OCI-LY7 (cell line): ENCODE measurements at regions not wholly inside any gene's neighbourhood (a gene's known extent, or its start where the extent isn't known, plus 50 kb on each side); places are given as distances from the start of the nearest gene placed in this dataset.
A peak's percentile ranks its signal among the peaks of the same experiment; 100 is the strongest.

Source experiments
- BruUV-seq: library from RNA; stranded (reverse); fragments of 400-500 nt; replicated peaks from 2 replicates; lab custom pipeline; 2021; lab: Mats Ljungman, UMichigan
- CTCF ChIA-PET: fragments of 300-600 bp; sonication (Branson Sonifier 250); formaldehyde crosslinking; loops from one replicate; lab custom pipeline; 2022; ENCODE audit warnings: antibody characterized with exemption; ENCODE audit not compliant: unreplicated experiment; lab: Charles Lee
- POLR2A ChIA-PET: fragments of 300-600 bp; sonication (Branson Sonifier 250); formaldehyde crosslinking; loops from one replicate; lab custom pipeline; 2022; ENCODE audit warnings: antibody characterized with exemption; lab: Charles Lee
- DNase-seq: peaks from one replicate; pipeline ENCODE4 v3.0.0-alpha.2; 2015; ENCODE audit warnings: low spot score
- H2AFZ ChIP-seq: fragments of 200-600 bp; sonication (generic), shearing (Covaris generic); 2 replicates; pipeline ENCODE4 v1.6.1; 2014; ENCODE audit warnings: mild to moderate bottlenecking, antibody characterized with exemption, low read length, moderate library complexity
- H3K27ac ChIP-seq: fragments of 200-600 bp; sonication (generic); 2 replicates; pipeline ENCODE4 v1.5.1; 2014; ENCODE audit warnings: mixed run types, low read depth, mild to moderate bottlenecking, moderate library complexity, low read length, inconsistent platforms; ENCODE audit not compliant: poor library complexity, severe bottlenecking
- H3K36me3 ChIP-seq: fragments of 200-600 bp; sonication (generic); 2 replicates; pipeline ENCODE4 v1.6.1; 2014; ENCODE audit warnings: mild to moderate bottlenecking, antibody characterized with exemption, low read length, moderate library complexity, mixed read lengths; ENCODE audit not compliant: insufficient read depth
- H3K4me1 ChIP-seq: fragments of 200-600 bp; sonication (generic); 2 replicates; pipeline ENCODE4 v1.5.1; 2014; ENCODE audit warnings: mild to moderate bottlenecking, low read length; ENCODE audit not compliant: insufficient read depth, poor library complexity, severe bottlenecking
- H3K4me2 ChIP-seq: fragments of 200-600 bp; sonication (generic); 2 replicates; pipeline ENCODE4 v1.6.1; 2014; ENCODE audit warnings: mild to moderate bottlenecking, low read length
- H3K4me3 ChIP-seq: fragments of 200-600 bp; sonication (generic); 2 replicates; pipeline ENCODE4 v1.5.1; 2014; ENCODE audit warnings: mild to moderate bottlenecking, low read depth, low read length; ENCODE audit not compliant: poor library complexity, severe bottlenecking
- H3K79me2 ChIP-seq: fragments of 200-600 bp; sonication (generic); 2 replicates; pipeline ENCODE4 v1.6.1; 2016; ENCODE audit warnings: low read depth, mild to moderate bottlenecking, low read length, moderate library complexity, mixed read lengths; ENCODE audit not compliant: insufficient read depth
- H3K9me2 ChIP-seq: fragments of 200-600 bp; sonication (generic); 2 replicates; pipeline ENCODE4 v1.6.1; 2016; ENCODE audit warnings: mild to moderate bottlenecking, low read length, mixed read lengths; ENCODE audit not compliant: insufficient read depth
- H3K9me3 ChIP-seq: fragments of 200-600 bp; sonication (generic); 2 replicates; pipeline ENCODE4 v1.6.1; 2014; ENCODE audit warnings: mild to moderate bottlenecking, mixed run types, low read length, mixed read lengths
- H4K20me1 ChIP-seq: fragments of 200-600 bp; sonication (generic); 2 replicates; pipeline ENCODE4 v1.6.1; 2014; ENCODE audit warnings: mild to moderate bottlenecking, antibody characterized with exemption, low read length, moderate library complexity, mixed read lengths; ENCODE audit not compliant: insufficient read depth
- EZH2phosphoT487 ChIP-seq: fragments of 200-600 bp; sonication (generic); IDR thresholded peaks from 2 replicates; pipeline ENCODE4 v1.6.1; 2018; ENCODE audit warnings: low read depth, borderline replicate concordance, mild to moderate bottlenecking, mixed run types, antibody characterized with exemption, low read length, moderate library complexity, mixed read lengths
- intact Hi-C: fragments of 100-400 bp; cut with micrococcal nuclease; formaldehyde crosslinking; loops from one replicate; pipeline ENCODE4 v1.10.0; 2022; ENCODE audit not compliant: unreplicated experiment
- TF ChIP-seq, protein P1 (sequence below): fragments of 200-600 bp; sonication (generic); conservative IDR thresholded peaks from 2 replicates; pipeline ENCODE4 v1.5.1; 2014; ENCODE audit warnings: mild to moderate bottlenecking, antibody characterized with exemption, low read length, moderate library complexity, mixed read lengths

DNA sequence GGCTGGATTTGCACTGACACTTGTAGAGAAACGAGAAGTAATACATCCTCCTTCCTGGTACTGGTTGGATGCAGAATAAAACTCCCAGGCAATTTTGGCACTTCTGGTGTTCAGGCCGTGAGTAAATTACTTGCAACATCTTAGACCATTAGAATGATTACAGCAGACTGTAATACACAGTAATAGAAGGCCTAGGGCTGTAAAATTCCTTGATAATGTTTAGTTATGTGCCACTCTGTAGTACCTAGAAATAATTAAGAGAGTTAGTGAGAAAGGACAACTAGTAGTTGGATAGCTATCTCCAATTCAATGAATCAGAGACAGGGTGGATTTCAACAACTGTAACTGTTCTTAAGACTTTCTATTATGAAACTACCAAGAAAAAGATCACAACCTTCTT is 356.3 kb upstream of the SETBP1 start:
- Histone ChIP-seq H3K79me2 (no peaks in the 10 kb centered on the region), H3K27ac (no peak overlapping the region), H3K4me1 (no peaks in the 10 kb centered on the region), H3K4me2 (no peak overlapping the region), H3K9me2 (no peaks in the 10 kb centered on the region), H3K9me3 (no peaks in the 10 kb centered on the region), H2AFZ (no peak overlapping the region), H4K20me1 (no peaks in the 10 kb centered on the region), H3K4me3 (no peak overlapping the region), H3K36me3 (no peaks in the 10 kb centered on the region)
- ChIA-PET CTCF (no interaction called here), POLR2A (no interaction called here)
- no peak for DNase-seq
- intact Hi-C loops: no loop called here
- TF ChIP-seq, protein P1, sequence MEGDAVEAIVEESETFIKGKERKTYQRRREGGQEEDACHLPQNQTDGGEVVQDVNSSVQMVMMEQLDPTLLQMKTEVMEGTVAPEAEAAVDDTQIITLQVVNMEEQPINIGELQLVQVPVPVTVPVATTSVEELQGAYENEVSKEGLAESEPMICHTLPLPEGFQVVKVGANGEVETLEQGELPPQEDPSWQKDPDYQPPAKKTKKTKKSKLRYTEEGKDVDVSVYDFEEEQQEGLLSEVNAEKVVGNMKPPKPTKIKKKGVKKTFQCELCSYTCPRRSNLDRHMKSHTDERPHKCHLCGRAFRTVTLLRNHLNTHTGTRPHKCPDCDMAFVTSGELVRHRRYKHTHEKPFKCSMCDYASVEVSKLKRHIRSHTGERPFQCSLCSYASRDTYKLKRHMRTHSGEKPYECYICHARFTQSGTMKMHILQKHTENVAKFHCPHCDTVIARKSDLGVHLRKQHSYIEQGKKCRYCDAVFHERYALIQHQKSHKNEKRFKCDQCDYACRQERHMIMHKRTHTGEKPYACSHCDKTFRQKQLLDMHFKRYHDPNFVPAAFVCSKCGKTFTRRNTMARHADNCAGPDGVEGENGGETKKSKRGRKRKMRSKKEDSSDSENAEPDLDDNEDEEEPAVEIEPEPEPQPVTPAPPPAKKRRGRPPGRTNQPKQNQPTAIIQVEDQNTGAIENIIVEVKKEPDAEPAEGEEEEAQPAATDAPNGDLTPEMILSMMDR: no peak
- TF ChIP-seq EZH2phosphoT487: no peak
- no TSS peak for BruUV-seq

DNA sequence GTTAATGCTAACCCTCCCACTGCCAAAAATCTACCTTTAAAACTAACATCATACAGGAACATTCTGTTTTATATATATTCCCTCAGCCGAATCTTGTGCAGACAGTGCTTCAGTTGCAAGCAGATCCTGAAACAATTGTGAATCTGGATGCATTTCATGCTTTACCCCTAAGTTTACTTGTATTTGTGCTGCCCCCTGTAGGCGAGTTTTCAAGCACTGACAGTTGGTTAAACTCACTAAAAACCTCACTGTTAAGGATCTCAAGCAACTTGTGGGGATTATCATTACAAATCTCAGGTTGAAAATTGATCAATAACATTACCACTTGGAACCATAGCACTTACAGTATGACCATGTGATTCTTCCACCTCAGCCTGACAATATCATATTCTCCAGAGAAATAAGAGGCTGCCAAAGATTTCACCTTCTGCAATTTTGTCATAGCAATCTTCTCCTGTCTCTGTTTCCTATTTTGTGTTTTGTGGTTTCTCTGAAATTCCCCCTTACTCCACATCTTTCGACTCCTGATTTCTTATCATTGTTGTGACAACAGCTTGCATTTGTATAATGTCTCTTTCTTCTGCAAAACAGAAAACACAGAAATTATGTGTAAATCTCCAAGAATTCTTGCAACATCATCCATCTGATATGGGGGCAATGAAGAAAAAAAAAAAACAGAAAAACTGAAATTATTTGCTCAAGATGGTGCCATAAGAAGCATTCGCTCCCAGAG is 354.6 kb upstream of the SETBP1 start:
- no TSS peak for BruUV-seq
- no peak overlapping the region for H3K4me2 ChIP-seq
- no peak overlapping the region for H2AFZ ChIP-seq
- no peak for TF ChIP-seq EZH2phosphoT487
- TF ChIP-seq, protein P1: peak; percentile 74
- POLR2A ChIA-PET: no interaction called here
- H4K20me1 ChIP-seq: no peaks in the 10 kb centered on the region
- no peaks in the 10 kb centered on the region for H3K79me2 ChIP-seq
- no peak overlapping the region for H3K27ac ChIP-seq
- intact Hi-C loops: no loop called here
- CTCF ChIA-PET: no interaction called here
- no peak overlapping the region for H3K4me3 ChIP-seq
- H3K9me3 ChIP-seq: no peaks in the 10 kb centered on the region
- DNase-seq: peak; percentile 19
- H3K36me3 ChIP-seq: no peaks in the 10 kb centered on the region
- no peaks in the 10 kb centered on the region for H3K9me2 ChIP-seq
- H3K4me1 ChIP-seq: no peaks in the 10 kb centered on the region
